ENCODE measurements at regions not wholly inside any gene's neighbourhood (a gene's known extent, or its start where the extent isn't known, plus 50 kb on each side); places are given as distances from the start of the nearest gene placed in this dataset.

DNA sequence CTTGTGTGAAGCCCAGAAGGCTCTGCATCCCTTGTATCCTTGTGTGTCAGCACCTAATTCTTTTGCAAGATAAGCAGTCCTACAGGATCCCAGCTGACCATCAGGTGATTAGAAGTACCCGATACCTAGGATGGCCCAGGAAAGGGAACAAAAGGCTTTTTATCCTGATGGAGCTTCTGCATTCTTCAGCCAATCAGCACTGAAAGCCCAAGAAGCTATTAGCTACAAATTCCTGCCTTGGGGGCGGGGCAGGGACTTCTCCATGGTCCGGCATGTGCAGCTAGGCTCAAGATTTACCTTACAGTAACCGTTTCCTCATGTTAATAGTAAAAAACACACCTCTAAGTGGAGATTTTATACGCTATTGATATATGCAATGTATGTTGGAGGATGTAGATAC lies 264.6 kb upstream of the THUMPD2 start:
- Histone ChIP-seq H3K4me3 (no peak overlapping the region), H3K36me3 (no peaks in the 10 kb centered on the region), H3K27me3 (ENCODE audit: low read depth) (no peaks in the 10 kb centered on the region), H3K27ac (no peak overlapping the region), H3K9me3 (no peaks in the 10 kb centered on the region), H3K4me1 (peaks cover 9% of the 10 kb centered on the region)
- TF ChIP-seq, protein P1, sequence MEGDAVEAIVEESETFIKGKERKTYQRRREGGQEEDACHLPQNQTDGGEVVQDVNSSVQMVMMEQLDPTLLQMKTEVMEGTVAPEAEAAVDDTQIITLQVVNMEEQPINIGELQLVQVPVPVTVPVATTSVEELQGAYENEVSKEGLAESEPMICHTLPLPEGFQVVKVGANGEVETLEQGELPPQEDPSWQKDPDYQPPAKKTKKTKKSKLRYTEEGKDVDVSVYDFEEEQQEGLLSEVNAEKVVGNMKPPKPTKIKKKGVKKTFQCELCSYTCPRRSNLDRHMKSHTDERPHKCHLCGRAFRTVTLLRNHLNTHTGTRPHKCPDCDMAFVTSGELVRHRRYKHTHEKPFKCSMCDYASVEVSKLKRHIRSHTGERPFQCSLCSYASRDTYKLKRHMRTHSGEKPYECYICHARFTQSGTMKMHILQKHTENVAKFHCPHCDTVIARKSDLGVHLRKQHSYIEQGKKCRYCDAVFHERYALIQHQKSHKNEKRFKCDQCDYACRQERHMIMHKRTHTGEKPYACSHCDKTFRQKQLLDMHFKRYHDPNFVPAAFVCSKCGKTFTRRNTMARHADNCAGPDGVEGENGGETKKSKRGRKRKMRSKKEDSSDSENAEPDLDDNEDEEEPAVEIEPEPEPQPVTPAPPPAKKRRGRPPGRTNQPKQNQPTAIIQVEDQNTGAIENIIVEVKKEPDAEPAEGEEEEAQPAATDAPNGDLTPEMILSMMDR (IDR thresholded peaks at IDR 0.05): no peak
- intact Hi-C loops (cut with DNase I): no loop called here
- ATAC-seq (no peak), DNase-seq (no peak)

DNA sequence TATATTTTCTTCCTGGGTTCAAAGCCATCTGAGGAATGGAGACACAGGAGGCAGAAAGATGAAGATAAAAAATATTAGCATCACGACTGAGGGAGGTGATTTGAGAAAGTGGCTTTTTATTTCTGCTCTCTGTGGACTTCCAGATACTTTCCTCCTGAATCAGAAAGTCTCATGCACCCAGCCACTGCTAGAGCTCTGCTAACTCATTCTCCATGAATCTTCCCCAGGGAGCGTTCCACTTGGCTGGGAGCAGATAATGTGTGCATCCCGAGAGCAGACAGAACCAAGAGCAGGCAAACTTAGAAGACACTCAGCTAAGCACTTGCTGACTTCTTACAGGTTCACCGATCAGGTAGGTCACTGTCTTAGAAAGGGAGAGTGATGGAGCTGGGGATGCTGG lies 264.1 kb upstream of the THUMPD2 start:
- DNase-seq (no peak), ATAC-seq (no peak)
- peaks cover 11% of the 10 kb centered on the region for H3K4me1 ChIP-seq
- no peak overlapping the region for H3K4me3 ChIP-seq
- intact Hi-C loops (cut with DNase I): no loop called here
- TF ChIP-seq, protein P1 (IDR thresholded peaks at IDR 0.05): no peak
- H3K27me3 ChIP-seq (ENCODE audit: low read depth): no peaks in the 10 kb centered on the region
- no peaks in the 10 kb centered on the region for H3K9me3 ChIP-seq
- H3K27ac ChIP-seq: no peak overlapping the region
- H3K36me3 ChIP-seq: no peaks in the 10 kb centered on the region

DNA sequence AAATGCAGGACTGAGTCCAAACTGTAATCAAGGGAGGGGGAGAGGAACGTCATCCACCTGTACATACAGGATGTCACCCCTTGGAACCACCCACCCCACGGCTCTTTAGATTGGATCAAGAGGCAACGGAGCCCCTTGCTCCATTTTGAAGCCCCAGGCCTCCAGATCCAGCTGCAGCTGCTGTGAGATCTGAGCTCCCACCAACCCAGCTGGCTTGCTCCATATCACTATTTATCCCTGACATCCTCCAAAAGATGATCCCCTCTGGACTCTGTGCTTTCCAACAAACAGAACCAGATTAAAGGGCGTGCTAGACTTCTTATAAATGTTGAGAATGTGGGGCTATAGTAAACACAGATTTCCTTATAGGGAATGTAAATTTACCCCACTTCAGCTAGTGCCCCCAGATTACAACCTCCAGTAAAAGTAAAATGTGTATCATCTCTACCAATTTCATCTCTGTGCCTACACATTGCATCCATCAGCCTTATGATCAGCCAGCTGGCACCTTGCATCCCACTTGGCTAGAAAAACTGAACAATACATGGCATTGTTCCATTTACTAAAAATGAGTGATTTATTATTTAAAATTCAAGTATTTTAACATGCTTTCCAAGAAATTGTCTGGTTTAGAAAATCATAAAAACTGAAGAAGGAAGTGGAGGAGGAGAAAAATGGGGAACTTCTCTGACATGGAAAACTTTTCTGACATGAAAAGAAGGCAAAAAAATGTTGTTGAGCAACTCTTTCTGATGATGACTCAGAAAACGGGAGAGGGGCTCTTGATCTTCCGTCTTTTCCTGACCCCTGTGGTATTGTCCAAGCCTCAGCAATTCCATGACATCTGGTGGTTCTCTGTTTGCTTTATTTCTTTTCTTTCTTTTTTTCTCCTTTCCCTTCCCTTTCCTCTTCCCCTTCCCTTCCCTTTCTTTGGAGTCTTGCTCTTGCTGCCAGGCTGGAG lies 262.6 kb upstream of the THUMPD2 start:
- H3K27ac ChIP-seq: no peak overlapping the region
- TF ChIP-seq, protein P1 (IDR thresholded peaks at IDR 0.05): no peak
- H3K36me3 ChIP-seq: no peaks in the 10 kb centered on the region
- no peaks in the 10 kb centered on the region for H3K27me3 ChIP-seq (ENCODE audit: low read depth)
- no peak for DNase-seq
- no peak overlapping the region for H3K4me3 ChIP-seq
- peaks cover 16% of the 10 kb centered on the region for H3K4me1 ChIP-seq
- no peaks in the 10 kb centered on the region for H3K9me3 ChIP-seq
- intact Hi-C loops (cut with DNase I): no loop called here
- ATAC-seq: no peak

DNA sequence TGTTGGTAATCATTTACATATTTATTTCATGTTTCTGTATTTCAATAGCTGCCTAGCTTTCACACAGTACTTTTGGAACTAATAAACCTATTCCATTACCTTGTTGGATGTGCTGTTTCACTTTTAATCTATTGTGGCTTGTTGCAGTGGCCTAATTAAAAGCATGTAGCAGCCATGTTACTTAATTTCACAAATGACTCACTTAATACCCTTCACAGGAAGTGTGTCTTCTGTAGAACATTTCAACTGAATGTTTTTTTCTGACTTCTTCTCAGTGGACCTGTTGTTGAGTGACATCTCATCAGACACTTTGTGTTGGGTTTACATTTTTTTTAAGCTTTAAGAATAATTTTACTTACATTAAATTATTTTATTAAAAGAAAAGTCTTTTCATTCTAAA lies 260.5 kb upstream of the THUMPD2 start:
- no peak for ATAC-seq
- H3K4me3 ChIP-seq: no peak overlapping the region
- no peak overlapping the region for H3K27ac ChIP-seq
- intact Hi-C loops (cut with DNase I): no loop called here
- H3K9me3 ChIP-seq: peaks cover 3% of the 10 kb centered on the region
- no peak for DNase-seq
- TF ChIP-seq, protein P1 (IDR thresholded peaks at IDR 0.05): no peak
- H3K4me1 ChIP-seq: peaks cover 16% of the 10 kb centered on the region
- no peaks in the 10 kb centered on the region for H3K36me3 ChIP-seq
- no peaks in the 10 kb centered on the region for H3K27me3 ChIP-seq (ENCODE audit: low read depth)

DNA sequence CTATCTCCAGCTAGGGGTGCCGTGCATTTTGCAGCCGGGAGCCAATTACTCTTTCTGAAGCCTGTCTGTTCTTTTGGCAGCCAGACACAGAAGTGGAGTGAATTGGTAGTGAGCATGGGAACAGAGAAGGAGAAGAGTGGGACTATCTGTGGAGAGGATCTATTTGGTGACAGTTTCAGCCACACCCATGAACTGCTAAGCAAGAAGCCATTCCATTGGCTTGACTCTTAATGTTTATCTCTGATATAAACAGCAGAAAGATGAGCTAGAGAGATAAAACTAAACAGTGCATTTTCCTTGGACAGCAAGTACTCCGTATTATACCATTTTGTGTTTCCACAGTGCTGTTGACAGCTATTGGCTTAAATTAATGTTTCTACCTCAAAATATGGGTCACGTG lies 259.6 kb upstream of the THUMPD2 start:
- TF ChIP-seq, protein P1 (IDR thresholded peaks at IDR 0.05): no peak
- intact Hi-C loops (cut with DNase I): no loop called here
- Histone ChIP-seq H3K27ac (no peak overlapping the region), H3K9me3 (peaks cover 9% of the 10 kb centered on the region), H3K27me3 (ENCODE audit: low read depth) (no peaks in the 10 kb centered on the region), H3K36me3 (no peaks in the 10 kb centered on the region), H3K4me1 (peaks cover 16% of the 10 kb centered on the region), H3K4me3 (no peak overlapping the region)
- DNase-seq (no peak), ATAC-seq (no peak)

Data from lower lobe of right lung (tissue), 2 donors.